ENCODE measurements at regions not wholly inside any gene's neighbourhood (a gene's known extent, or its start where the extent isn't known, plus 50 kb on each side); places are given as distances from the start of the nearest gene placed in this dataset.
"Not testable (repeated sequence)": the region's sequence is repeated elsewhere in the genome, so short reads cannot be mapped to it uniquely, and the experiment has no call there.

GRCh38 chr14:35174342-35174741 lies 52.0 kb downstream of the PRORP start:
- no peak for DNase-seq

- no peak for DNase-seq
Observed at GRCh38 chr14:35180179-35180578, 57.8 kb downstream of the PRORP start.

- DNase-seq = not testable (repeated sequence)
Observed at GRCh38 chr14:35184891-35185290, 62.5 kb downstream of the PRORP start.

- DNase-seq = no peak
Observed at GRCh38 chr14:35189422-35189821, 67.1 kb downstream of the PRORP start.

GRCh38 chr14:35193161-35193560 lies 70.8 kb downstream of the PRORP start:
- DNase-seq = no peak

GRCh38 chr14:35194183-35194582 lies 71.8 kb downstream of the PRORP start:
- not testable (repeated sequence) for DNase-seq

GRCh38 chr14:35196571-35196970 lies 74.2 kb downstream of the PRORP start:
- no peak for DNase-seq

- DNase-seq = no peak
Observed at GRCh38 chr14:35197015-35197414, 74.7 kb downstream of the PRORP start.

- no peak for DNase-seq
Observed at GRCh38 chr14:35201066-35201465, 78.7 kb downstream of the PRORP start.

GRCh38 chr14:35202195-35202594 lies 79.8 kb downstream of the PRORP start:
- DNase-seq = no peak

GRCh38 chr14:35205737-35206136 lies 83.4 kb downstream of the PRORP start:
- DNase-seq = no peak

GRCh38 chr14:35211067-35211466 lies 81.1 kb upstream of the PSMA6 start:
- DNase-seq = no peak

- DNase-seq = no peak
Observed at GRCh38 chr14:35212471-35213142, 79.6 kb upstream of the PSMA6 start.

GRCh38 chr14:35213143-35213788 lies 78.9 kb upstream of the PSMA6 start:
- no peak for DNase-seq

GRCh38 chr14:35213869-35214387 lies 78.3 kb upstream of the PSMA6 start:
- peak; percentile 4 for DNase-seq

GRCh38 chr14:35214402-35214801 lies 77.8 kb upstream of the PSMA6 start:
- not testable (repeated sequence) for DNase-seq

GRCh38 chr14:35215110-35215813 lies 76.9 kb upstream of the PSMA6 start:
- DNase-seq = no peak

- DNase-seq = not testable (repeated sequence)
Observed at GRCh38 chr14:35218176-35218575, 74.0 kb upstream of the PSMA6 start.

- DNase-seq = no peak
Observed at GRCh38 chr14:35218963-35219362, 73.2 kb upstream of the PSMA6 start.

GRCh38 chr14:35220027-35220676 lies 72.0 kb upstream of the PSMA6 start:
- no peak for DNase-seq

- DNase-seq = no peak
Observed at GRCh38 chr14:35220920-35221319, 71.3 kb upstream of the PSMA6 start.

GRCh38 chr14:35221462-35221861 lies 70.7 kb upstream of the PSMA6 start:
- no peak for DNase-seq

GRCh38 chr14:35222324-35222723 lies 69.9 kb upstream of the PSMA6 start:
- DNase-seq = no peak
